HEK293 (cell line): ENCODE measurements at regions not wholly inside any gene's neighbourhood (a gene's known extent, or its start where the extent isn't known, plus 50 kb on each side); places are given as distances from the start of the nearest gene placed in this dataset.
A peak's percentile ranks its signal among the peaks of the same experiment; 100 is the strongest.

ENCODE experiments used
- CTCF ChIA-PET: fragments of 350-600 bp; formaldehyde crosslinking; extraction: SDS; loops from one replicate; lab custom pipeline; 2021; ENCODE audit warnings: antibody characterized with exemption; lab: Yijun Ruan, JAX
- POLR2A ChIA-PET: fragments of 300-600 bp; formaldehyde crosslinking; extraction: SDS; loops from one replicate; lab custom pipeline; 2020; ENCODE audit warnings: antibody characterized with exemption, inconsistent platforms; lab: Yijun Ruan, JAX
- H3K27ac ChIP-seq: fragments of 200-500 bp; sonication (Bioruptor generic); 2 replicates; pipeline ENCODE4 v1.5.1; 2014; ENCODE audit warnings: low read depth, low read length, control low read depth, inconsistent platforms; ENCODE audit errors: extremely low read depth
- H3K36me3 ChIP-seq, 2 experiments: fragments of 200-500 bp in 1 of 2; sonication (Bioruptor generic) in 1 of 2; 1 replicate in 1 of 2; 2 replicates in 1 of 2; pipeline ENCODE4 v1.5.1; 2014 to 2017; ENCODE audit warnings: inconsistent platforms in 2 of 2, low read length in 2 of 2; ENCODE audit not compliant: control insufficient read depth in 2 of 2, insufficient read depth in 1 of 2
- H3K4me1 ChIP-seq: fragments of 200-500 bp; sonication (Bioruptor generic); 2 replicates; pipeline ENCODE4 v1.5.1; 2014; ENCODE audit warnings: mild to moderate bottlenecking, low read length, inconsistent platforms; ENCODE audit not compliant: control insufficient read depth, insufficient read depth
- H3K4me3 ChIP-seq: 2 replicates; pipeline ENCODE4 v1.5.1; 2011; ENCODE audit warnings: low read depth, mild to moderate bottlenecking, control low read depth, low read length, moderate library complexity
- H3K9me3 ChIP-seq: fragments of 200-500 bp; sonication (Bioruptor generic); 2 replicates; pipeline ENCODE4 v1.5.1; 2014; ENCODE audit warnings: low read depth, low read length, inconsistent platforms; ENCODE audit not compliant: control insufficient read depth, insufficient read depth
- GLI2 ChIP-seq: fragments of 450-650 bp; formaldehyde crosslinking; IDR thresholded peaks from 2 replicates; pipeline ENCODE4; 2017; ENCODE audit warnings: missing biosample characterization, missing genetic modification characterization, low read depth, borderline replicate concordance
- GLIS1 ChIP-seq: fragments of 450-650 bp; formaldehyde crosslinking; IDR thresholded peaks from 2 replicates; pipeline ENCODE4 v1.5.1; 2016; ENCODE audit warnings: missing biosample characterization, missing genetic modification characterization
- PRDM6 ChIP-seq: fragments of 450-650 bp; formaldehyde crosslinking; IDR thresholded peaks from 2 replicates; pipeline ENCODE4 v1.5.1; 2017; ENCODE audit warnings: missing biosample characterization, missing genetic modification characterization
- SETDB1 ChIP-seq: IDR thresholded peaks from one replicate; pipeline ENCODE4 v1.6.1; 2017; ENCODE audit warnings: mild to moderate bottlenecking, low read length, moderate library complexity, mixed read lengths; ENCODE audit not compliant: insufficient read length
- SP7 ChIP-seq: fragments of 450-650 bp; formaldehyde crosslinking; IDR thresholded peaks from 2 replicates; pipeline ENCODE4 v1.5.1; 2016; ENCODE audit warnings: missing biosample characterization, missing genetic modification characterization
- ZNF292 ChIP-seq: fragments of 450-650 bp; formaldehyde crosslinking; IDR thresholded peaks from 2 replicates; pipeline ENCODE4 v1.5.1; 2016; ENCODE audit warnings: low read depth, missing biosample characterization, missing genetic modification characterization, borderline replicate concordance
- ZNF394 ChIP-seq: fragments of 450-650 bp; formaldehyde crosslinking; IDR thresholded peaks from 2 replicates; pipeline ENCODE4 v1.5.1; 2016; ENCODE audit warnings: missing biosample characterization, missing genetic modification characterization, mild to moderate bottlenecking, moderate library complexity, borderline replicate concordance
- ZNF48 ChIP-seq: fragments of 450-650 bp; formaldehyde crosslinking; IDR thresholded peaks from 2 replicates; pipeline ENCODE4 v1.5.1; 2016; ENCODE audit warnings: missing biosample characterization, missing genetic modification characterization
- ZNF660 ChIP-seq: fragments of 450-650 bp; IDR thresholded peaks from 2 replicates; pipeline ENCODE4 v1.5.1; 2018; ENCODE audit warnings: missing biosample characterization, mild to moderate bottlenecking, missing genetic modification characterization
- ZSCAN23 ChIP-seq: fragments of 450-650 bp; formaldehyde crosslinking; IDR thresholded peaks from 2 replicates; pipeline ENCODE4 v1.5.1; 2016; ENCODE audit warnings: missing biosample characterization, missing genetic modification characterization
- TF ChIP-seq, protein P1 (sequence below): fragments of 450-650 bp; formaldehyde crosslinking; IDR thresholded peaks from 2 replicates; pipeline ENCODE4 v1.5.1; 2016; ENCODE audit warnings: missing biosample characterization, missing genetic modification characterization

DNA sequence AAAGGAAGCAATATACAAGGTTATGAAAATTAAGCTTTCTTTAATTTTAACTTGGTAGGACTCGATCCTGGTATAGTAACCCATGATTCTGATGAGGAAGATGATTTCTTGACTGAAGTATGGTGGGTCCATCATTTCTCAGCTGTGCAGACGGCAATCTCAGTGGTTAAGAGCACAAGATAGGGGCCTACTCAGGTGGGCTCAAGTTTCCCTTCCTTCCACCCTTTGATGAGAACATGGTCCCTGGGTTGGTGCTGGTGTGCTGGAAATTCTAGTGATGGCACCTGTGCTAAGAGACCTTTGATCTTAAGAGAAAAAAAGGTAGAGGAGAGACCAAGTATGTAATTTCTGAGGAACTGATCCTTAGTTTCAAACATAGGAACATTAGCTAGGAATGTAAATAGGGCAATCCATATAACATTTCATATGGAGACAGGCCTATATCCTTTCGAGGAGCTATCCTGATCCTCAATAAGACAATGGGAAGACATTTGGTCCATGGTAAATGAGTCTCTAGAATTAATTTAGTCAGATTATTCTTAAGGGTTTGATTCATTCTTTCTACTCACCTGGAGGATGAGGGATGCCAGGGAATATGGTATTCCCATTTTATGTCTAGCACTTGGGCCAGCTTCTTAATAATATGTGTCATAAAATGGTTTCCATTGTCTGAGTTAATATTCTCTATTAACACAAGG lies 104.5 kb upstream of the NECTIN3 start:
- no peaks in the 10 kb centered on the region for H3K4me1 ChIP-seq
- no peak overlapping the region for H3K27ac ChIP-seq
- H3K36me3 ChIP-seq, result no peaks in the 10 kb centered on the region
- ChIA-PET POLR2A (no interaction called here), CTCF (no interaction called here)
- H3K4me3 ChIP-seq, result no peak overlapping the region
- TF ChIP-seq GLI2 (no peak), ZNF394 (tag by site-specific recombination) (no peak), ZNF660 (tag by site-specific recombination) (no peak)
- H3K9me3 ChIP-seq, result no peaks in the 10 kb centered on the region

DNA sequence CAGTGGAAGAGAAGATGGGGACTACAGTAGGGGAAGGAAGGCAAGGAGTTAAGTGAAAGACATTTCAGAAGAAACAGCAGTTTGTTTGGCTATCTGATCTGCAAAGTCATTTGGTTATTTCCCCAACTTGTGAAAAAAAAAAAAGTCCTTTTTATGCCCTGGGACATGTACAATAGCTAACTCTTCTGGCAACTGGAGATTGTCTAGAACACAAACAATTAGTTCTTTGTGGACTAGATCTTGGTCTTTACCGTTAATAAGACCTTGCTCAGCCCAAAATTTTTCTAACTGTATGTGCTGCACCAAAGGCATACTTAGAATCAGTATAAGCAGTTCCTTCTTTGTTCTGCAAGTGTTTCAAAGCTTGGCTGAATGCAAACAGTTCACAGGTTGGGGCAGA lies 103.5 kb upstream of the NECTIN3 start:
- TF ChIP-seq PRDM6 (tag by site-specific recombination) (no peak), SP7 (tag by site-specific recombination) (no peak), ZNF48 (no peak), ZSCAN23 (no peak), GLIS1 (tag by site-specific recombination) (no peak), ZNF292 (tag by site-specific recombination) (no peak), GLI2 (no peak)

DNA sequence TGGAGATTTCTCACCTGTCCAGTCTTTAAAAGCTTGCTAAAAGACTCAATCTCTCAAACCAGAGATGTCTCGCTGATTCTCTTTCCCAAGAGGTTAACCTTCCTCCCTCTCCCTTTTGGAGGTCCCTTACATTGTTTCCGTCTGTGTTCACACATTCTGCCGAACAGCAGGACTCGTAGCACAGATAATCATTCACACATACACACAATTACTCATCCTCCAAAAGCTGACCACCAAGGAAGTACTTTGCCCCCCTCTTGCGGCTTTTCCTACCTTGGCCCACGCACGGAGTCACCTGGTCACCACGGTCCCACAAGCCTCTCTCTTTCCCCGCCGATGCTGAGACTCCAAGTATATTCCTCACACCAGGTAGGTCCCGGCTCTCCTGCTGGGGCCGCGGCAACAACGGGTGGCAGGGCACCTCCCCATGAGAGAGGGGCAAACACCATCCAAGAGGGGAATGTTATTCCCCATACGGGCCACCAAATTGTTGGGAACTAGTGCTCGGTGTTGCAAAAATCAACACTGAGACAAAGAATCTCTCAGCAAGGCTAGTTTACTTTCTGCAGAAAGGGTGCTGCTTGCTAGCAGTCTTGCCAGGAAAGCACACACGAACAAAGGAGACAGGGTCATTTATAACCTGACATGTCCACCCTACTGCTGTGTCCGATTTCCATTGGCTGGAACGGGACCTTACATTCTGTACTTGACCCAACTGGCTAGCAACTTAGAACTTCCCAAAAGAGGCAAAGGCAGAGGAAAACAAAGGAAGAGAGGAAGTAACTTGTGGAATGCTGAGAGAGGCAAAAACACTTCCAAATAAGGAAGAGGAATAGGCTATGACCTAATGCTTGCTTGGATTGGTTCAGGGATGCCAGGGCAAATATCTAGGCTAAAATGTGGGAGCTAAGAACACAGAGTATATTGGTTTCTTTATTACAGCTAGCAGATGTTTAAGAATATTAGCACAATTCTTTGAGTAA lies 102.1 kb upstream of the NECTIN3 start:
- CTCF ChIA-PET, result no interaction called here
- POLR2A ChIA-PET, result no interaction called here
- Histone ChIP-seq H3K36me3 (no peaks in the 10 kb centered on the region), H3K4me1 (no peaks in the 10 kb centered on the region), H3K4me3 (no peak overlapping the region), H3K27ac (no peak overlapping the region), H3K9me3 (no peaks in the 10 kb centered on the region)
- peak; percentile 18 for TF ChIP-seq SETDB1
- TF ChIP-seq, protein P1, sequence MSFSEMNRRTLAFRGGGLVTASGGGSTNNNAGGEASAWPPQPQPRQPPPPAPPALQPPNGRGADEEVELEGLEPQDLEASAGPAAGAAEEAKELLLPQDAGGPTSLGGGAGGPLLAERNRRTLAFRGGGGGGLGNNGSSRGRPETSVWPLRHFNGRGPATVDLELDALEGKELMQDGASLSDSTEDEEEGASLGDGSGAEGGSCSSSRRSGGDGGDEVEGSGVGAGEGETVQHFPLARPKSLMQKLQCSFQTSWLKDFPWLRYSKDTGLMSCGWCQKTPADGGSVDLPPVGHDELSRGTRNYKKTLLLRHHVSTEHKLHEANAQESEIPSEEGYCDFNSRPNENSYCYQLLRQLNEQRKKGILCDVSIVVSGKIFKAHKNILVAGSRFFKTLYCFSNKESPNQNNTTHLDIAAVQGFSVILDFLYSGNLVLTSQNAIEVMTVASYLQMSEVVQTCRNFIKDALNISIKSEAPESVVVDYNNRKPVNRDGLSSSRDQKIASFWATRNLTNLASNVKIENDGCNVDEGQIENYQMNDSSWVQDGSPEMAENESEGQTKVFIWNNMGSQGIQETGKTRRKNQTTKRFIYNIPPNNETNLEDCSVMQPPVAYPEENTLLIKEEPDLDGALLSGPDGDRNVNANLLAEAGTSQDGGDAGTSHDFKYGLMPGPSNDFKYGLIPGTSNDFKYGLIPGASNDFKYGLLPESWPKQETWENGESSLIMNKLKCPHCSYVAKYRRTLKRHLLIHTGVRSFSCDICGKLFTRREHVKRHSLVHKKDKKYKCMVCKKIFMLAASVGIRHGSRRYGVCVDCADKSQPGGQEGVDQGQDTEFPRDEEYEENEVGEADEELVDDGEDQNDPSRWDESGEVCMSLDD (tag by site-specific recombination), result no peak

More for the DNA sequence above, 103.5 kb upstream of the NECTIN3 start:
- POLR2A ChIA-PET, result no interaction called here
- Histone ChIP-seq H3K4me1 (no peaks in the 10 kb centered on the region), H3K27ac (no peak overlapping the region), H3K36me3 (no peaks in the 10 kb centered on the region), H3K9me3 (no peaks in the 10 kb centered on the region), H3K4me3 (no peak overlapping the region)
- CTCF ChIA-PET, result no interaction called here
